ENCODE measurements at regions not wholly inside any gene's neighbourhood (a gene's known extent, or its start where the extent isn't known, plus 50 kb on each side); places are given as distances from the start of the nearest gene placed in this dataset.

DNA sequence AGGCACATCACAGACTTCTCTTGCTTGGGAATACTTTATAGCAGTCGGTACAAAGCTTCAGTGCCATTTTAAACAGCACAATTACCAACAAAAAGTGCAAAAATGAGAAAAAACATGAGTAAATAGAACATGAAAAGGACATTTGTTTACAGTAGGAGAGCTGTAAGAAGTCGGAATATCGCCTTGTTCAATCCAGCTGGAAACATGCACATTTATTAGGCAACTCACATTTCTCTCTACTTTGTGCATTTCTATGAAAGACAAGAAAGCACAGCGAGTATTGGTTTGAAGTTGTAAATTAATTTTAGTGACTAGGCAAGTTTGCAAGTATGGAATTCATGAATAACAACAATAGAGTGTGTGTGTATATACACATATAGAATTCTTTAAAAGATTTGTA lies 484.7 kb downstream of the DACH1 start:
- Histone ChIP-seq H3K4me3 (no peak overlapping the region), H3K36me3 (no peaks in the 10 kb centered on the region), H3K27ac (no peak overlapping the region), H3K4me1 (no peaks in the 10 kb centered on the region), H3K9me3 (no peaks in the 10 kb centered on the region), H3K27me3 (no peaks in the 10 kb centered on the region)
- DNase-seq (ENCODE audit: extremely low spot score in 2 of 2): no peak
- intact Hi-C loops (cut with DNase I): no loop called here
- TF ChIP-seq POLR2AphosphoS5 (IDR thresholded peaks at IDR 0.05; ENCODE audit: insufficient read depth in 1 of 2, low read depth in 1 of 2) (no peak), POLR2A (IDR thresholded peaks at IDR 0.05) (no peak)
- TF ChIP-seq, protein P1, sequence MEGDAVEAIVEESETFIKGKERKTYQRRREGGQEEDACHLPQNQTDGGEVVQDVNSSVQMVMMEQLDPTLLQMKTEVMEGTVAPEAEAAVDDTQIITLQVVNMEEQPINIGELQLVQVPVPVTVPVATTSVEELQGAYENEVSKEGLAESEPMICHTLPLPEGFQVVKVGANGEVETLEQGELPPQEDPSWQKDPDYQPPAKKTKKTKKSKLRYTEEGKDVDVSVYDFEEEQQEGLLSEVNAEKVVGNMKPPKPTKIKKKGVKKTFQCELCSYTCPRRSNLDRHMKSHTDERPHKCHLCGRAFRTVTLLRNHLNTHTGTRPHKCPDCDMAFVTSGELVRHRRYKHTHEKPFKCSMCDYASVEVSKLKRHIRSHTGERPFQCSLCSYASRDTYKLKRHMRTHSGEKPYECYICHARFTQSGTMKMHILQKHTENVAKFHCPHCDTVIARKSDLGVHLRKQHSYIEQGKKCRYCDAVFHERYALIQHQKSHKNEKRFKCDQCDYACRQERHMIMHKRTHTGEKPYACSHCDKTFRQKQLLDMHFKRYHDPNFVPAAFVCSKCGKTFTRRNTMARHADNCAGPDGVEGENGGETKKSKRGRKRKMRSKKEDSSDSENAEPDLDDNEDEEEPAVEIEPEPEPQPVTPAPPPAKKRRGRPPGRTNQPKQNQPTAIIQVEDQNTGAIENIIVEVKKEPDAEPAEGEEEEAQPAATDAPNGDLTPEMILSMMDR (IDR thresholded peaks at IDR 0.05): no peak

DNA sequence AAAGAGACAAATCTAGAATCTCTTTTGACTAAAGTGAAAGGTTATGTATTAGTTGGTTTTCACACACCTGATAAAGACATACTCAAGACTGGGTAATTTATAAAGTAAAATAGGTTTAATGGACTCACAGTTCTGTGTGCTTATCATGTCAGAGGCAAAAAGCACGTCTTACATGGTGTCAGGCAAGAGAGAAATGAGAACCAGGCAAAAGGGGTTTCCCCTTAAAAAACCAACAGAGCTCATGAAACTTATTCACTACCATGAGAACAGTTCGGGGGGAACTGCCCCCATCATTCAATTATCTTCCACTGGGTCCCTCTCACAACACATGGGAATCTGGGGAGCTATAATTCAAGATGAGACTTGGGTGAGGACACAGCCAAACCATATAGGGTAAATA lies 486.8 kb downstream of the DACH1 start:
- intact Hi-C loops (cut with DNase I): no loop called here
- Histone ChIP-seq H3K36me3 (no peaks in the 10 kb centered on the region), H3K4me1 (no peaks in the 10 kb centered on the region), H3K27me3 (no peaks in the 10 kb centered on the region), H3K4me3 (no peak overlapping the region), H3K27ac (no peak overlapping the region), H3K9me3 (no peaks in the 10 kb centered on the region)
- no peak for TF ChIP-seq POLR2AphosphoS5 (IDR thresholded peaks at IDR 0.05; ENCODE audit: insufficient read depth in 1 of 2, low read depth in 1 of 2)
- TF ChIP-seq, protein P1 (IDR thresholded peaks at IDR 0.05): no peak
- no peak for TF ChIP-seq POLR2A (IDR thresholded peaks at IDR 0.05)
- no peak for DNase-seq (ENCODE audit: extremely low spot score in 2 of 2)

DNA sequence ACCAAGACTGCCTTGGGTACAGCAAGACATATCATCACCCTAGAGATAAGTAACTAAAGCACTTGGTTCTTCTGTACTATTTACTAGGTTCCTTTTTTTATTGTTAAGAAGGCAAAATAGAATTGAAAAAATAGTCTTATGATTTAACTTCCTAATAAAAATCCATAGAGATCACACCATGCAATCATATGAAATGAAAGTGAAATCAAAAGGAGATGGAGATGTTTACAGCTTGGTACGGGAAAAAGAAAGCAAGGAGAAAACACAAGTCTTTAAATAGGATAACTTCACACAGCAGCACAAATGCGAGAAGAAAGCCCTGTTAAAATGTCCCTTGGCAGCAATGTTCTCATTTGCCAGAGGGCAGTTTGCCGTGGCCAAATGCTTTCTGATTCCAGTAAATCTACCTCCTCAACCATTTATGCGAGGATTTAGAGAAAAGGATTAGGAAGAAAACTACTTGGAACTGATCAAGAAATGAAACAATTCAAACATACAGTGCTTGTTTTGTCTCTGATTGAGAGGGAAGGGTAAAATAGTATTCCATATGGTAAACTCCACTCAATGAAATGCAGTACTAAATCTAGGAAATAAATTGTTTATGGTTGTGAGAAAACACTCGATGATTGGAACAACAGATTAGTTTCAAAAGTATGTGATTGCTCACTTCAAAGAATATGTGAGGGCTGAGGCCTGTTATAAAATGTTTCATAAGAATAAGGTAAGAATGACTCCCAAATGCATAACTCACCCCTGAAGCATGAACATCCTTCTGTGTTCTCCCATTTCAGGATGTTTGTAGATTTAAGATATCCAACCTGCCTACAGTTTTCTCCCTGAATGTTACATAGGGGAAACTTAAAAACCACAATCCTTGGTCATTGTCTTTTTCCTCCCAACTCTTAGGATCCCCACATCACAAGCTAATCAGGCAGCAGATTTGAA lies 487.8 kb downstream of the DACH1 start:
- Histone ChIP-seq H3K36me3 (no peaks in the 10 kb centered on the region), H3K4me1 (no peaks in the 10 kb centered on the region), H3K27me3 (no peaks in the 10 kb centered on the region), H3K27ac (peak overlapping the region; percentile 55), H3K4me3 (peak overlapping the region; percentile 29 to 32), H3K9me3 (no peaks in the 10 kb centered on the region)
- intact Hi-C loops (cut with DNase I): no loop called here
- DNase-seq (ENCODE audit: extremely low spot score in 2 of 2): no peak
- no peak for TF ChIP-seq POLR2A (IDR thresholded peaks at IDR 0.05)
- TF ChIP-seq, protein P1 (IDR thresholded peaks at IDR 0.05): no peak
- TF ChIP-seq POLR2AphosphoS5 (IDR thresholded peaks at IDR 0.05; ENCODE audit: insufficient read depth in 1 of 2, low read depth in 1 of 2): no peak

DNA sequence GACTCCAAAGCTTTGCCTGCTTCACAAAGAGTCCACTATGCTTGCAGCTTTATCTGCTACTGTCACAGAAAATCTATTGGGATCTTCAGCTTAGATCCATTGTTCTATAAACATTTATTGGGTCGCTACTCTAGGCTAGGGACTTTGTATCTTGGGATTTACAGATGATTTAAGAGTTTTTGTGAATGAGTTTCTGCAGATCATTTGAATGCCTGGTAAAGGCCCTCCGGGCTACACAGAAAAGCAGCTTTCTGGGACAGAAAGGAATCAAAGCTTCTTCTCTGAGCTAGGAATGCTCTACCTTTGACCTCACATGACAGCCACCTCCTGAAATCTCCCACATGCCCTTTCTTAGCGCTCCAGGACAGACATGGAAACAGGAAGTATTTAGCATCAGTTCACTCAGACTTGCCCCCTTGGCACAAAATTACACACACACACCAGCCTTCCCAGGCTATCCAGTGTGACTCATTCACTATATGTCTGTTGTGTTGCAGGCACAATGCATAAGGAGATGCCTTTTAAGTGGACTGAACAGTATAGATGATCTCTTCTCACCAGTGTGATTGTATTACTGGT lies 492.4 kb downstream of the DACH1 start:
- no peak overlapping the region for H3K4me3 ChIP-seq

More for the DNA sequence above, 492.4 kb downstream of the DACH1 start:
- Histone ChIP-seq H3K36me3 (no peaks in the 10 kb centered on the region), H3K27me3 (no peaks in the 10 kb centered on the region), H3K27ac (no peak overlapping the region), H3K4me1 (no peaks in the 10 kb centered on the region), H3K9me3 (no peaks in the 10 kb centered on the region)
- TF ChIP-seq, protein P1 (IDR thresholded peaks at IDR 0.05): no peak
- TF ChIP-seq POLR2A (IDR thresholded peaks at IDR 0.05) (no peak), POLR2AphosphoS5 (IDR thresholded peaks at IDR 0.05; ENCODE audit: insufficient read depth in 1 of 2, low read depth in 1 of 2) (no peak)
- intact Hi-C loops (cut with DNase I): no loop called here
- no peak for DNase-seq (ENCODE audit: extremely low spot score in 2 of 2)
